ENCODE measurements at regions not wholly inside any gene's neighbourhood (a gene's known extent, or its start where the extent isn't known, plus 50 kb on each side); places are given as distances from the start of the nearest gene placed in this dataset.
"Not testable (repeated sequence)": the region's sequence is repeated elsewhere in the genome, so short reads cannot be mapped to it uniquely, and the experiment has no call there.

- Histone ChIP-seq H3K9me3 (no peaks in the 10 kb centered on the region), H3K27ac (no peak overlapping the region), H3K36me3 (no peaks in the 10 kb centered on the region), H3K4me3 (no peak overlapping the region), H3K4me1 (no peaks in the 10 kb centered on the region), H3K27me3 (no peaks in the 10 kb centered on the region)
- no peak for ATAC-seq (ENCODE audit: low FRiP score in 2 of 2)
- DNase-seq = no peak
- TF ChIP-seq POLR2AphosphoS5 (IDR thresholded peaks at IDR 0.05) = no peak
- no peak for TF ChIP-seq POLR2A (IDR thresholded peaks at IDR 0.05)
- 49 to 68% methylated on average over 2 of the region's 2 CpGs for WGBS, 2 donors
These were observed 103.4 kb downstream of the CEP44 start for GRCh38 chr4:174387143-174387542.

GRCh38 chr4:174383783-174384182 is 100.1 kb downstream of the CEP44 start:
- Histone ChIP-seq H3K9me3 (no peaks in the 10 kb centered on the region), H3K36me3 (no peaks in the 10 kb centered on the region), H3K4me1 (no peaks in the 10 kb centered on the region), H3K27ac (no peak overlapping the region), H3K4me3 (no peak overlapping the region), H3K27me3 (no peaks in the 10 kb centered on the region)
- 72 to 79% methylated on average over 6 of the region's 6 CpGs for WGBS, 2 donors
- TF ChIP-seq POLR2AphosphoS5 (IDR thresholded peaks at IDR 0.05) = no peak
- no peak for TF ChIP-seq CTCF (IDR thresholded peaks at IDR 0.05)
- TF ChIP-seq EP300 (IDR thresholded peaks at IDR 0.05) = no peak
- no peak for TF ChIP-seq POLR2A (IDR thresholded peaks at IDR 0.05)
- no peak for ATAC-seq (ENCODE audit: low FRiP score in 2 of 2)
- no peak for DNase-seq

- H3K27ac ChIP-seq; H3K4me1 ChIP-seq; ATAC-seq (ENCODE audit: low FRiP score in 2 of 2); DNase-seq; H3K9me3 ChIP-seq; H3K4me3 ChIP-seq; H3K27me3 ChIP-seq; H3K36me3 ChIP-seq: not testable (repeated sequence)
- 12 to 24% methylated on average over 6 of the region's 6 CpGs for WGBS, 2 donors
These were observed 99.4 kb downstream of the CEP44 start for GRCh38 chr4:174382938-174383605.

Small RNA genes in the stretch of these regions (small RNA-seq; reads per million reads assigned to genes)
- gene MIR4276 = 0 reads per million in 4 donors
